H1 (cell line): ENCODE measurements at regions not wholly inside any gene's neighbourhood (a gene's known extent, or its start where the extent isn't known, plus 50 kb on each side); places are given as distances from the start of the nearest gene placed in this dataset.

Experiments
- CTCF ChIA-PET: fragments of 300-600 bp; sonication (Branson Sonifier 250); formaldehyde crosslinking; loops from one replicate; lab custom pipeline; 2021; ENCODE audit not compliant: partially characterized antibody; lab: Charles Lee
- POLR2A ChIA-PET: fragments of 300-600 bp; sonication (Branson Sonifier 250); formaldehyde crosslinking; loops from one replicate; lab custom pipeline; 2021; ENCODE audit warnings: inconsistent platforms; ENCODE audit not compliant: partially characterized antibody; lab: Charles Lee
- DNase-seq, 2 experiments: peaks; one replicate each; pipeline versions ENCODE4 v3.0.0 to v3.0.0-alpha.2; 2010 to 2022; ENCODE audit warnings: low spot score in 2 of 2, low read depth in 1 of 2, mixed read lengths in 1 of 2
- FAIRE-seq: peaks from 2 replicates; lab custom pipeline; 2011; peaks lifted over from hg19 to GRCh38; lab: Jason Lieb, UNC
- H2AFZ ChIP-seq: 2 replicates; pipeline ENCODE4 v1.8.1; 2012; ENCODE audit warnings: low read length, inconsistent platforms
- H2AK5ac ChIP-seq: 2 replicates; pipeline ENCODE4 v1.6.1; 2013; ENCODE audit warnings: low read depth, low read length
- H2BK120ac ChIP-seq: replicated peaks from 2 replicates; pipeline ENCODE3; 2013; ENCODE audit warnings: low read depth, low read length, inconsistent platforms
- H2BK12ac ChIP-seq: 2 replicates; pipeline ENCODE4 v1.6.1; 2013; ENCODE audit warnings: low read depth, low read length
- H2BK15ac ChIP-seq: 2 replicates; pipeline ENCODE4 v1.6.1; 2013; ENCODE audit warnings: low read length
- H2BK20ac ChIP-seq: 2 replicates; pipeline ENCODE4 v1.6.1; 2013; ENCODE audit warnings: low read length
- H2BK5ac ChIP-seq: 2 replicates; pipeline ENCODE4 v1.6.1; 2013; ENCODE audit warnings: low read depth, low read length
- H3K14ac ChIP-seq: 2 replicates; pipeline ENCODE4 v1.6.1; 2013; ENCODE audit warnings: inconsistent platforms; ENCODE audit not compliant: insufficient read length
- H3K18ac ChIP-seq: 2 replicates; pipeline ENCODE4 v1.6.1; 2013; ENCODE audit warnings: low read length; ENCODE audit errors: extremely low read depth
- H3K23ac ChIP-seq: 2 replicates; pipeline ENCODE4 v1.6.1; 2013; ENCODE audit warnings: inconsistent platforms; ENCODE audit not compliant: insufficient read length
- H3K23me2 ChIP-seq: 2 replicates; pipeline ENCODE4 v1.6.1; 2013; ENCODE audit warnings: low read depth, low read length
- H3K27ac ChIP-seq: 2 replicates; pipeline ENCODE4 v1.6.1; 2011; ENCODE audit warnings: low read depth, low read length, inconsistent platforms
- H3K27me3 ChIP-seq, 4 experiments: replicated peaks in 1 of 4; 1 replicate in 1 of 4; 2 replicates in 3 of 4; pipeline versions ENCODE4 v1.6.1 to v1.8.1; 2011 to 2013; ENCODE audit warnings: low read length in 3 of 4, mild to moderate bottlenecking in 3 of 4, inconsistent platforms in 2 of 4, mixed read lengths in 2 of 4, moderate library complexity in 1 of 4; ENCODE audit not compliant: control insufficient read depth in 3 of 4, insufficient read depth in 3 of 4; ENCODE audit errors: extremely low read depth in 1 of 4
- H3K36me3 ChIP-seq, 4 experiments: 2 replicates each; pipeline versions ENCODE4 v1.6.1 to v1.8.1; 2011 to 2013; ENCODE audit warnings: mild to moderate bottlenecking in 4 of 4, low read length in 3 of 4, moderate library complexity in 2 of 4, control low read depth in 1 of 4, inconsistent platforms in 1 of 4; ENCODE audit not compliant: insufficient read depth in 4 of 4, control insufficient read depth in 2 of 4
- H3K4ac ChIP-seq: replicated peaks from 2 replicates; pipeline ENCODE3; 2013; ENCODE audit warnings: low read length, low read depth, mixed read lengths, inconsistent platforms; ENCODE audit not compliant: insufficient read length
- H3K4me1 ChIP-seq, 4 experiments: replicated peaks in 1 of 4; 1 replicate in 1 of 4; 2 replicates in 3 of 4; pipeline versions ENCODE4 v1.6.1 to v1.8.1; 2011 to 2013; ENCODE audit warnings: low read length in 3 of 4, inconsistent platforms in 2 of 4, mixed read lengths in 1 of 4; ENCODE audit not compliant: insufficient read depth in 4 of 4, control insufficient read depth in 3 of 4
- H3K4me2 ChIP-seq, 2 experiments: 2 replicates each; pipeline versions ENCODE4 v1.6.1 to v1.8.1; 2011 to 2013; ENCODE audit warnings: low read depth in 2 of 2, low read length in 2 of 2, control low read depth in 1 of 2, inconsistent platforms in 1 of 2, mild to moderate bottlenecking in 1 of 2; ENCODE audit not compliant: insufficient read depth in 1 of 2
- H3K4me3 ChIP-seq, 4 experiments: fragments of 200-600, 300-600 bp in 1 of 4; sonication (generic), shearing (Covaris generic), sonication (Bioruptor Twin) in 1 of 4; 2 replicates each; pipeline versions ENCODE4 v1.5.1 to v1.8.1; 2011 to 2016; ENCODE audit warnings: low read length in 4 of 4, low read depth in 3 of 4, control low read depth in 2 of 4, inconsistent platforms in 2 of 4, mild to moderate bottlenecking in 2 of 4, mixed read lengths in 1 of 4, moderate library complexity in 1 of 4; ENCODE audit not compliant: insufficient read depth in 2 of 4; ENCODE audit errors: extremely low read depth in 1 of 4
- H3K56ac ChIP-seq: replicated peaks from 2 replicates; pipeline ENCODE3; 2013; ENCODE audit warnings: low read depth, mild to moderate bottlenecking, mixed read lengths, low read length, inconsistent platforms; ENCODE audit not compliant: insufficient read length
- H3K79me1 ChIP-seq: 2 replicates; pipeline ENCODE4 v1.6.1; 2013; ENCODE audit warnings: low read depth, low read length, control low read depth
- H3K79me2 ChIP-seq, 2 experiments: 2 replicates each; pipeline versions ENCODE4 v1.6.1 to v1.8.1; 2012 to 2013; ENCODE audit warnings: low read length in 2 of 2, mild to moderate bottlenecking in 2 of 2, inconsistent platforms in 1 of 2; ENCODE audit not compliant: insufficient read depth in 2 of 2, control insufficient read depth in 1 of 2
- H3K9ac ChIP-seq, 4 experiments: replicated peaks in 1 of 4; 1 replicate in 1 of 4; 2 replicates in 3 of 4; pipeline versions ENCODE4 v1.6.1 to v1.8.1; 2011 to 2013; ENCODE audit warnings: low read depth in 3 of 4, low read length in 3 of 4, control low read depth in 2 of 4, mild to moderate bottlenecking in 2 of 4, moderate library complexity in 2 of 4, inconsistent platforms in 1 of 4; ENCODE audit errors: extremely low read depth in 1 of 4
- H3K9me3 ChIP-seq, 2 experiments: 2 replicates each; pipeline versions ENCODE4 v1.6.1 to v1.8.1; 2012 to 2013; ENCODE audit warnings: mild to moderate bottlenecking in 2 of 2, moderate library complexity in 2 of 2, control low read depth in 1 of 2, inconsistent platforms in 1 of 2, low read depth in 1 of 2, low read length in 1 of 2, mixed read lengths in 1 of 2; ENCODE audit not compliant: insufficient read depth in 2 of 2
- H4K20me1 ChIP-seq, 2 experiments: replicated peaks in 1 of 2; 2 replicates each; pipeline versions ENCODE3 to v1.8.1; 2011 to 2013; ENCODE audit warnings: inconsistent platforms in 2 of 2, low read length in 2 of 2, mild to moderate bottlenecking in 1 of 2; ENCODE audit not compliant: insufficient read depth in 2 of 2, control insufficient read depth in 1 of 2
- H4K5ac ChIP-seq: 2 replicates; pipeline ENCODE4 v1.6.1; 2013; ENCODE audit warnings: low read length, low read depth, mixed read lengths, inconsistent platforms; ENCODE audit not compliant: insufficient read length
- H4K8ac ChIP-seq: 2 replicates; pipeline ENCODE4 v1.8.0; 2013; ENCODE audit warnings: mild to moderate bottlenecking, moderate library complexity, low read length, inconsistent platforms; ENCODE audit not compliant: insufficient read depth; ENCODE audit errors: extremely low read depth
- H4K91ac ChIP-seq: replicated peaks from 2 replicates; pipeline ENCODE3; 2013; ENCODE audit warnings: low read length, mixed read lengths, inconsistent platforms; ENCODE audit not compliant: insufficient read length
- NANOG ChIP-seq: IDR thresholded peaks from 2 replicates; pipeline ENCODE4 v1.6.1; 2011; ENCODE audit warnings: low read length, low read depth, mild to moderate bottlenecking, inconsistent platforms; ENCODE audit not compliant: insufficient read depth, poor library complexity, severe bottlenecking
- WGBS, 2 experiments: shearing (Covaris generic) in 1 of 2; methylation state at CpG; one replicate each; pipeline versions ENCODE4 v1.1.6 to v1.1.7; 2013 to 2015; ENCODE audit warnings: low lambda C conversion rate in 2 of 2, mixed read lengths in 2 of 2, inconsistent platforms in 1 of 2, low coverage in 1 of 2, missing lambda C conversion rate in 1 of 2; ENCODE audit not compliant: insufficient replicate concordance in 2 of 2, insufficient coverage in 1 of 2, insufficient read length in 1 of 2; ENCODE audit errors: extremely low coverage in 1 of 2, missing lambda C conversion rate in 1 of 2; 5-methylcytosine and 5-hydroxymethylcytosine counted together

GRCh38 chr2:62431512-62431911 is 74.5 kb downstream of the TMEM17 start:
- no peak overlapping the region for H2AFZ ChIP-seq
- no peak overlapping the region for H4K8ac ChIP-seq
- FAIRE-seq (no peak), DNase-seq (no peak)
- H3K27ac ChIP-seq = no peak overlapping the region
- WGBS, 2 experiments = 100% methylated on average over 3 of the region's 3 CpGs; no CpG with 5 or more reads in 1 of the 2 experiments
- no peak overlapping the region for H2BK15ac ChIP-seq
- no peaks in the 10 kb centered on the region for H3K79me2 ChIP-seq
- no peaks in the 10 kb centered on the region for H3K79me1 ChIP-seq
- no peak overlapping the region for H2BK12ac ChIP-seq
- no peak overlapping the region for H3K4me3 ChIP-seq
- no peaks in the 10 kb centered on the region for H3K27me3 ChIP-seq
- H3K18ac ChIP-seq = no peak overlapping the region
- no peak overlapping the region for H3K23ac ChIP-seq
- H3K14ac ChIP-seq = no peak overlapping the region
- no peak overlapping the region for H3K4me2 ChIP-seq
- POLR2A ChIA-PET = no interaction called here
- CTCF ChIA-PET = no interaction called here
- H2BK20ac ChIP-seq = no peak overlapping the region
- H2BK5ac ChIP-seq = no peak overlapping the region
- H3K9me3 ChIP-seq = no peaks in the 10 kb centered on the region
- H3K4me1 ChIP-seq = no peaks in the 10 kb centered on the region
- H4K5ac ChIP-seq = no peak overlapping the region
- H2BK120ac ChIP-seq = no peak overlapping the region
- no peak overlapping the region for H3K9ac ChIP-seq
- no peaks in the 10 kb centered on the region for H3K23me2 ChIP-seq
- H4K91ac ChIP-seq = no peak overlapping the region
- no peak for TF ChIP-seq NANOG
- no peaks in the 10 kb centered on the region for H4K20me1 ChIP-seq
- H2AK5ac ChIP-seq = no peak overlapping the region
- no peak overlapping the region for H3K4ac ChIP-seq
- no peaks in the 10 kb centered on the region for H3K36me3 ChIP-seq
- H3K56ac ChIP-seq = no peak overlapping the region
